ENCODE measurements at regions not wholly inside any gene's neighbourhood (a gene's known extent, or its start where the extent isn't known, plus 50 kb on each side); places are given as distances from the start of the nearest gene placed in this dataset.

GRCh38 chr3:146337991-146338390 lies 87.1 kb upstream of the PLSCR4 start:
- Histone ChIP-seq H3K9me2 (ENCODE audit: insufficient read depth) (no peaks in the 10 kb centered on the region), H3K27me3 (ENCODE audit: insufficient read depth, low read length) (no peaks in the 10 kb centered on the region), H3K4me1 (ENCODE audit: control insufficient read depth in 1 of 2, insufficient read depth in 2 of 2, low read length in 2 of 2) (no peaks in the 10 kb centered on the region), H3K36me3 (ENCODE audit: control insufficient read depth in 1 of 2, insufficient read depth in 2 of 2, low read length in 2 of 2) (no peaks in the 10 kb centered on the region), H3K4me3 (replicated peaks in 1 of 2; ENCODE audit: low read depth in 1 of 2, low read length in 2 of 2) (no peak overlapping the region), H2AFZ (ENCODE audit: low read depth, low read length, poor library complexity, severe bottlenecking) (no peak overlapping the region), H3K27ac (ENCODE audit: low read depth, low read length) (no peak overlapping the region), H3K79me2 (ENCODE audit: insufficient read depth, low read length) (no peaks in the 10 kb centered on the region), H3K4me2 (ENCODE audit: low read length) (no peak overlapping the region), H3K9ac (ENCODE audit: low read length) (no peak overlapping the region), H4K20me1 (ENCODE audit: insufficient read depth) (no peaks in the 10 kb centered on the region), H3K9me3 (ENCODE audit: control insufficient read depth in 1 of 2, insufficient read depth in 1 of 2, low read depth in 1 of 2, low read length in 2 of 2) (no peaks in the 10 kb centered on the region)
- intact Hi-C loops (cut with micrococcal nuclease): no loop called here
- no TSS peak for BruUV-seq (replicated peaks)
- TF ChIP-seq SP1 (IDR thresholded peaks at IDR 0.05; ENCODE audit: low read depth) (no peak), EZH2 (IDR thresholded peaks at IDR 0.05) (no peak), CBX3 (IDR thresholded peaks at IDR 0.05; ENCODE audit: low read depth) (no peak), EZH2phosphoT487 (IDR thresholded peaks at IDR 0.05; ENCODE audit: borderline replicate concordance) (no peak), ZNF274 (IDR thresholded peaks at IDR 0.05; ENCODE audit: low read depth, low read length) (no peak), ZFX (IDR thresholded peaks at IDR 0.05) (no peak), EGR1 (IDR thresholded peaks at IDR 0.05; ENCODE audit: low read depth) (no peak), FOSL1 (IDR thresholded peaks at IDR 0.05; ENCODE audit: low read depth) (no peak), SIN3A (IDR thresholded peaks at IDR 0.05; ENCODE audit: low read depth) (no peak), MAX (IDR thresholded peaks at IDR 0.05) (no peak), POLR2A (IDR thresholded peaks at IDR 0.05; ENCODE audit: borderline replicate concordance, extremely low read depth, insufficient read depth, insufficient read length) (no peak), ELF1 (IDR thresholded peaks at IDR 0.05; ENCODE audit: borderline replicate concordance, low read depth) (no peak), YY1 (IDR thresholded peaks at IDR 0.05; ENCODE audit: extremely low read depth, insufficient replicate concordance, low read depth, low read length) (no peak)
- ATAC-seq (no peak), DNase-seq (ENCODE audit: low read depth, low spot score) (no peak)
- ChIA-PET RAD21 (ENCODE audit: low non-redundant PET in 1 of 2, low total read pairs in 2 of 2, uncharacterized antibody in 2 of 2, unreplicated experiment in 2 of 2) (no interaction called here), CTCF (no interaction called here), POLR2A (no interaction called here)

GRCh38 chr3:146335386-146335785 lies 84.5 kb upstream of the PLSCR4 start:
- Histone ChIP-seq H3K9me3 (ENCODE audit: control insufficient read depth in 1 of 2, insufficient read depth in 1 of 2, low read depth in 1 of 2, low read length in 2 of 2) (no peaks in the 10 kb centered on the region), H3K4me2 (ENCODE audit: low read length) (no peak overlapping the region), H3K79me2 (ENCODE audit: insufficient read depth, low read length) (no peaks in the 10 kb centered on the region), H3K4me3 (replicated peaks in 1 of 2; ENCODE audit: low read depth in 1 of 2, low read length in 2 of 2) (no peak overlapping the region), H4K20me1 (ENCODE audit: insufficient read depth) (no peaks in the 10 kb centered on the region), H2AFZ (ENCODE audit: low read depth, low read length, poor library complexity, severe bottlenecking) (no peak overlapping the region), H3K27ac (ENCODE audit: low read depth, low read length) (no peak overlapping the region), H3K9me2 (ENCODE audit: insufficient read depth) (no peaks in the 10 kb centered on the region), H3K36me3 (ENCODE audit: control insufficient read depth in 1 of 2, insufficient read depth in 2 of 2, low read length in 2 of 2) (no peaks in the 10 kb centered on the region), H3K27me3 (ENCODE audit: insufficient read depth, low read length) (no peaks in the 10 kb centered on the region), H3K4me1 (ENCODE audit: control insufficient read depth in 1 of 2, insufficient read depth in 2 of 2, low read length in 2 of 2) (no peaks in the 10 kb centered on the region), H3K9ac (ENCODE audit: low read length) (no peak overlapping the region)
- no peak for ATAC-seq
- no peak for DNase-seq (ENCODE audit: low read depth, low spot score)
- BruUV-seq (replicated peaks): no TSS peak
- intact Hi-C loops (cut with micrococcal nuclease): no loop called here
- ChIA-PET POLR2A (no interaction called here), RAD21 (ENCODE audit: low non-redundant PET in 1 of 2, low total read pairs in 2 of 2, uncharacterized antibody in 2 of 2, unreplicated experiment in 2 of 2) (no interaction called here), CTCF (no interaction called here)
- no peak for TF ChIP-seq SIN3A (IDR thresholded peaks at IDR 0.05; ENCODE audit: low read depth)
- no peak for TF ChIP-seq POLR2AphosphoS5 (IDR thresholded peaks at IDR 0.05; ENCODE audit: low read depth, low read length)
- TF ChIP-seq ZNF274 (IDR thresholded peaks at IDR 0.05; ENCODE audit: low read depth, low read length): no peak
- no peak for TF ChIP-seq TCF7L2 (IDR thresholded peaks at IDR 0.05; ENCODE audit: borderline replicate concordance, extremely low read depth, insufficient read depth, insufficient read length)
- TF ChIP-seq YY1 (IDR thresholded peaks at IDR 0.05; ENCODE audit: extremely low read depth, insufficient replicate concordance, low read depth, low read length): no peak
- TF ChIP-seq FOSL1 (IDR thresholded peaks at IDR 0.05; ENCODE audit: low read depth): no peak
- no peak for TF ChIP-seq EZH2phosphoT487 (IDR thresholded peaks at IDR 0.05; ENCODE audit: borderline replicate concordance)
- TF ChIP-seq CEBPB (IDR thresholded peaks at IDR 0.05; ENCODE audit: low read depth): no peak
- no peak for TF ChIP-seq SP1 (IDR thresholded peaks at IDR 0.05; ENCODE audit: low read depth)
- no peak for TF ChIP-seq ZFX (IDR thresholded peaks at IDR 0.05)
- TF ChIP-seq CBX3 (IDR thresholded peaks at IDR 0.05; ENCODE audit: low read depth): no peak
- TF ChIP-seq JUND (IDR thresholded peaks at IDR 0.05): no peak
- TF ChIP-seq EZH2 (IDR thresholded peaks at IDR 0.05): no peak
- no peak for TF ChIP-seq ATF3 (IDR thresholded peaks at IDR 0.05)
- no peak for TF ChIP-seq POLR2A (IDR thresholded peaks at IDR 0.05; ENCODE audit: borderline replicate concordance, extremely low read depth, insufficient read depth, insufficient read length)
- TF ChIP-seq SRF (IDR thresholded peaks at IDR 0.05; ENCODE audit: low read depth): no peak
- TF ChIP-seq RAD21 (IDR thresholded peaks at IDR 0.05; ENCODE audit: low read depth): no peak

All from HCT116 (cell line).